NCI-H1417 (cell line): ENCODE measurements at regions not wholly inside any gene's neighbourhood (a gene's known extent, or its start where the extent isn't known, plus 50 kb on each side); places are given as distances from the start of the nearest gene placed in this dataset.

Source experiments
- DNase-seq, 3 experiments: peaks; one replicate each; lab custom pipeline; 2025; lab: John Stamatoyannopoulos, UW

DNA sequence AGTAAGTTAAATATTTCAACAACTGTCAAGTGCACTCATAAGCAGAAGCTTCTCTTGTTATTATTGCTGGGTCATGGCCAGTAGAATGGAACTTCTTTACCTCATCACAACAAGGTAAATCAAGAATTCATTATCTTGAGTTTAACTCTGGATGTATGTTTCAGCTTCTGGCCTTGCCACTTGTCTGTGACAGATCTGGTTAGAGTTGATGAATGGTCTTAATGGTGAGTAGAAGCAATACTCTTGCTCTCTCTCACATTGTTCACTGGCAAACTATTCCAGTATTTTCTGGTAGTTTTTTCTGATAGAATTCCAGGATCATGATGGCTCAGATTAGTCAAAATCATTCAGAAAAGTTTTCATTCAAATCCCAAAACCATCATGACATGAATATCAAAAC, 51.3 kb upstream of the NR4A2 start:
- DNase-seq, result peak in 1 of 3 experiments; percentile 1

DNA sequence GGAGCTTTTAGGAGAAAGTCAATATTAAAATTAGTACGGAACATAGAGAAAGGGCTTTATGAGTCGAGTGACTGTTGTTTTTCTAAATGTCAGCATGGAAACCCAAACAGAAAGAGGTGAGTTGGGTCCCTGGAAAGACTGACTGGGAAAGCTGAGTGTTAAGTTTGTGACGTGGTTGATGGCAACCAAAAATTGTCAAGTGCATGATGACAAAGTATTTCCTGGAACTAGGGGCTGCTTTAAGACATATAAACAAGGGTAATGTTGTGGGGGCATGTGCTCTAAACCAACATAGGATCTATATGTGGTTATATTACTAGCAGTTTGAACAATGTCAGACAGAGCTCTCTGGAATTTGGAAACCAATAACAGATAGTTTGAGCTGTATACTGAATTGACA, 50.9 kb upstream of the GPD2 start:
- no peak for DNase-seq
